GM19467 (cell line): ENCODE measurements at regions not wholly inside any gene's neighbourhood (a gene's known extent, or its start where the extent isn't known, plus 50 kb on each side); places are given as distances from the start of the nearest gene placed in this dataset.
"Not testable (repeated sequence)": the region's sequence is repeated elsewhere in the genome, so short reads cannot be mapped to it uniquely, and the experiment has no call there.

Experiments used
- ATAC-seq: cut with Tn5 transposase; IDR thresholded peaks from one replicate; pipeline ENCODE4 v1.9.1; 2021; ENCODE audit warnings: mild to moderate bottlenecking, moderate library complexity; ENCODE audit not compliant: unreplicated experiment

DNA sequence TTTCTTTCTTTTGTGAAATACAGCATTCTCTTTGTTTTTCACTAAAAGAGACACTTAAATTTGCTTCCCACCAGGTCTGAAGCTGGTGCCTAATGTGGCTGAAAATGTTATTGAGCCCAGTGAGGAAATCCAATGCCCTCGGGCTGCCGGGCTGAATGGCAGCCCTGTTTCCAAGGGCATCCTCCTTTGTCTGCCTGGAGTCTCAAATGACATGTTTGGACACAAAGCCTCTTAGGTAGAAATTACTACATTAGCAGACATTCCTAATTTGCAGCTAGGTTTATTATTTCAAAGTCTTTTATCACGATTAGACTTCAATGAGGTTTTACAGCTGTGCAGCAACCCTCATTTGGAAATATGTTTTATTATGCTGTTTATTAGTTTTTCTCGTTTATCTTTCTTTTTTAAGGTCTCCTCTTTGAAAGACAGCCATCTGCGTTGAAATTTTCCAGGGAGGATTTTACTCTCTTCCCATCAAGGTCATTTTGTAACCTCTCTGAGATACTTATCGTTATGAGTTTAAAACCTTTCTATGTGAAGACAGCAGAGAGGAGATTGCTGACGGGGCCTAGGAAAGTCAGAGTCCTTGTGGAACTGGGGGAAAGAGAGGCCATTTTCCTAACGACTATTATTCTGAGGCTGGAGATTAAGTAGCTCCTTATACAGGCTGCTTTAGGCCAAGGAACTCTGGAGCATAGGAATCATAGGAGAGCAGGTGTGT is 59.0 kb upstream of the ZNF532 start:
- no peak for ATAC-seq

DNA sequence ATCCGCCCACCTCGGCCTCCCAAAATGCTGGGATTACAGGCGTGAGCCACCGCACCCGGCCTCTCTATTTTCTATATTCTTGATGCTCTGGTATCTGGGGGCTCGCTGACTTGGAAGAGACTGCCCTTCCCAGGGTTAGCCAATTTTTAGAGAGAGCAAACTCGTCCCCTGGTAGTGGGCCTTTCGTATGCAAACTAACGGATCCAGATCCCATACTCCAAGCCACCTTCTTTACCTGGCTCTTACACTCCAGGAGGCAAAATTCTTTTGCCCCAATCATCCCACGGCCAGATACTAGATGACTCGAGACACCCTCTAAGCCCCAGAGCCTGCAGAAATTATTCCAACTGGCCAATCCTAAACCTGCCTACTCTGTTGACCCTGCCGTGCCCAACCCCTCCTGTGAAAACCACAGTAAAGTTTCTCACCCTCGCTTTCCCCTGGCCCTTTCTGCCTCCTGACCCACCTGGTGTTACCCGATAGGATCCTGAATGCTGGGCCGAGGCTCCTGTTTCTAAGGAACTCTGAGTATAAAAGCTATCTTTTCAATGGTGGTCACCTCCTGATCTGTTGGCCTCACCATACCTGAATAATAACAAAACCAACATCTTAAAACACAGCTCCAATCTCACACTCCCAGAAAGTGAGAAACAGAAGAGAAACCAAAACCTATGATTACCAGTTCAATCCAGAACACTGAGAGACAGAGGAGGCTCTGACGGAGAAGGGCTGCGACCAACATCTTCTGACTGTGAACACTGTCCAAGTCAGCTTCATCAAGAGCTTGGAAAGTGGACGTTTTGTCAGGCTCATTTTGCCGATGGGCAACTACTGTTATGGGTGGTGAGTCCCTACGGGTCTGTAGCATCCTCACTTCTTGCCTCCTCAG is 57.6 kb upstream of the ZNF532 start:
- ATAC-seq, result peak; percentile 93

DNA sequence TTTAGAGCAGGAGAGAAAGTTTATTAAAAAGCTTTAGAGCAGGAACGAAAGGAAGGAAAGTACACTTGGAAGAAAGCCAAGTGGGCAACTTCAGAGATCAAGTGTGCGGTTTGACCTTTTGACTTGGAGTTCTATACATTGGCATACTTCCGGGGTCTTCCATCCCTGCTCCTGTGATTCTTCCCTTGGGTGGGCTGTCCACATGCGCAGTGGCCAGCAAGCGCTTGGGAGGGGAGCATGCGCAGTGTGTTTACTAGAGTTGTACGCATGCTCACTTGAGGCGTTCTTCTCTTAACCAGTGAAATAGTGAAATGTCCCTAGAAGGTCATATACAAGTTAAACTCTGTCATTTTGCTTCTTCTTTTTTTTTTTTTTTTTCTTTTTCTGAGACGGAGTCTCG is 56.9 kb upstream of the ZNF532 start:
- ATAC-seq, result no peak

DNA sequence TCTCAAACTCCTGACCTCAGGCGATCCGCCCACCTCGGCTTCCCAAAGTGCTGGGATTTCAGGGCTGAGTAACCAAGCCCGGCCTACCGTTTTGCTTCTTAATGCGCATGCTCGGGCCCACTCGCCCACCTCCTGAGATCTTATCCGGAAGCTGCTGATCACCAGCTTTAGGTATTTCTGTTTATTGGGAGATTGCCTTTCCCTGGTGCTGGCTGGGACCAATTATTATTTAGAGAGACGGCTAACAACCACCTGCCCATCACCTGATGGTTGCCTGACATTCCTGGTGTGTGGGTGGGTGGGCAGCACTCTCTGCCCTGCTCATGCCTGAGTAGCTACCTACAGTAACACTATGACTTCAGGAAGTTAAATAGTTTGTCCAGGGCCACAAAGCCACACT is 56.3 kb upstream of the ZNF532 start:
- no peak for ATAC-seq

DNA sequence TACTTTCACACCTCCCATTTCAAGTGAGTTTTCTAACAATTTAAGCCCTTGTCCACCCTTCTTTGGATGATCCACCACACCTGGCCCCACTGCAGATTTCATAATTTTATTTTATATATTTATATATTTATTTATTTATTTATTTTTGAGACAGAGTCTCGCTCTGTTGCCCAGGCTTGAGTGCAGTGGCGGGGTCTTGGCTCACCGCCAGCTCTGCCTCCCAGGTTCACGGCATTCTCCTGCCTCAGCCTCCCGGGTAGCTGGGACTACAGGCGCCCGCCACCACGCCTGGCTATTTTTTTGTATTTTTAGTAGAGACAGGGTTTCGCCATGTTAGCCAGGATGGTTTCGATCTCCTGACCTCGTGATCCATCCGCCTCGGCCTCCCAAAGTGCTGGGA is 52.8 kb upstream of the ZNF532 start:
- ATAC-seq, result not testable (repeated sequence)

DNA sequence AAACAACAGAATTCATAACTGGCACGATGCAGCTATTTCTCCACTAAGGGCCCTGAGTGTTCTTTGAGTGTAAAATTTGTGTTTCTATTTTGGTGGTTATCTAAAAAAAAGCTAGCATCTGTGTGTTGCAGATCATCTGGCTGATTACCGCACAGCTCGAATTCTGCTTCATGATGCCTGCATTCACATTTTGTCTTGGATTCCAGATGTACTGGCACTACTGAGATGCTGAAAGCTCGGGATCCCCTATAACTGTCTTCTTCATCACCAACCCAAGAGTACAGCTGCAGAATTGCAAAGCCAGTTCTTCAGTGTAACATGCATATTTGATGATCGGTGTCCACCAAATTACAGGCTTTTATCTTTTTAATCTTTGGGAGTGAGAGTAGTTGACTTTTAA is 51.6 kb upstream of the ZNF532 start:
- no peak for ATAC-seq

DNA sequence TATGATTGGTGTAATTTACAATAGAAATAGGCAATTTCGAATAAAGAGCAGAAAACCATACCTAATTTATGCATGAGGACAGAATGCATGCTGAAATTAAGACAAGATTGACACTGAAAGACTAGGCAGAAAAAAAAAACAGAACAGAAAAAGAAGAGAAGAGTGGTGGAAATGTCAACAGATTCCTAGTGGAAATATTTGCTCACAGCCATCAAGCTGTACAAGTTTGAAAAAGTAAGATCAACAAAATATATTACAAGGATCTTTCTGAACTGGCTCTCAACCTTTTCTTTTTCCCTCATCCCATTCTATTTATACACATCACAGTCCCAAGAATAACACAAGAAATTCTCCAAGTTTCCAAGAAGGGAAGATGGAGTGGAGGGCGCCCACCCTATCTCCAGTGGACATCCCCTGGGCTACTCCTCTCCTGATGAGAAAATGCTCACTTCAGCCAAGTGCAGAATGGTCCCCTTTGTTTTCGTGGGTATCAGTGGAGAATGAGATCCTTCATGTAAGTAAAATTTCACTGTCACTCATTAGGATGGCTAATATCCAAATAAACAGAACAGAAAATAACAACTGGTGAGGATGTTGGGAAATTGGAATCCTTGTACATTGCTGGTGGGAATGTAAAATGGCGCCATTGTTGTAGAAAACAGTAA is 51.0 kb upstream of the ZNF532 start:
- no peak for ATAC-seq

DNA sequence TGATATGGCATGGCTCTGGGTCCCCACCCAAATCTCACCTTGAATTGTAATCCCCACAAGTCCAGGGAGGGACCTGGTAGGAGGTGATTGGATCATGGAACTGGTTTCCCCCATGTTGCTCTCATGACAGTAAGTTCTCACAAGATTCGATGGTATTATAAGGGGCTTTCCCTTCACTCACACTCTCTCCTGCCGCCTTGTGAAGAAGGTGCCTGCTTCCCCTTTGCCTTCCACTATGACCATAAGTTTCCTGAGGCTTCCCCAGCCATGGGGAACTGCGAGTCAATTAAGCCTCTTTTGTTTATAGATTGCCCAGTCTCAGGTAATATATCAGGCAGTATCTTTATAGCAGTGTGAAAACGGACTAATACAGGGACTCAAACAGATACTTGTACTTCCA is 50.4 kb upstream of the ZNF532 start:
- no peak for ATAC-seq
